ENCODE measurements at regions not wholly inside any gene's neighbourhood (a gene's known extent, or its start where the extent isn't known, plus 50 kb on each side); places are given as distances from the start of the nearest gene placed in this dataset.

DNA sequence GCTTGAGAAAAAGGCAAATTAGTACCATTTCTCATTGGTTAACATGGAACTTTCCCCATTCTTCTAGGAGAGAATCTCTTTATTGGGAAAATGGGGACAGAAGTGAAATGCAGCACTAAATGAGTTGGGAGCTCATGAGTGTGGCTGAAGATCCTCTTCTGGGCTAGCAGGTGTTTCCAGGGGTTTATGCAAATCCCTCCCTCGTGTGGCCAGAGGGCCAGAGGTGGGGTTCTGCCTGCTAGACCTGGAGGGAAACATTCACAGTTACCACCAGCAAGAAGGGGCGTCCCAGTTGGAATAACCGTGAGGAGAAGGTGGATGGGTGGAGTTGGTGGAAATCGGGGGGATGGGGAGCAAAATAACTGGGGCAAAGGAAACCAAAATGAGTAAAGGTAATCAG lies 235.9 kb downstream of the KLF6 start:
- Histone ChIP-seq H3K4me1 (ENCODE audit: control insufficient read depth, low read depth, low read length) (no peaks in the 10 kb centered on the region), H3K27me3 (ENCODE audit: control insufficient read depth, insufficient read depth, low read length) (no peaks in the 10 kb centered on the region), H3K27ac (ENCODE audit: low read length) (no peak overlapping the region), H3K4me3 (ENCODE audit: low read length) (no peak overlapping the region), H3K9ac (ENCODE audit: low read length) (no peak overlapping the region), H3K36me3 (ENCODE audit: control insufficient read depth, low read depth, low read length) (no peaks in the 10 kb centered on the region), H3K9me3 (ENCODE audit: control insufficient read depth, low read depth, low read length) (no peaks in the 10 kb centered on the region)

DNA sequence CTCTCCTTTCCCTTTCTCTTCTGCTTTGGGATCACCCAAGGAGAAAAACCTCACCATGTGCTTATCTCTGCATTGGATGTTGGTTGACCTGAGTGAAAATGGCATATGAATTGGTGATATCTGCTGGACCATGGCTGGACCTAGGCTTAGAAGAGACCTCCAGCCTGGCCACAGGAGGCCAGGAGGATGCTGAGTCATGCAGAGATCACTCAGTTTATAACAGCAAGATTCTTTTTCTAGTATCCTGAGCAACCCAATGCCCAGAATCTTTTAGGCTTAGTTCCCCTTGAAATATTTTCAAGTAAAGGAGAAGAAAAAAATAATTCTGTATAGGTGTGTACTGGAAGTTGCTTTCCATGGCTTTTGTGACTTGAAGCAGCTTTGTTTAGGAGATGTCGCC lies 236.3 kb downstream of the KLF6 start:
- Histone ChIP-seq H3K9ac (ENCODE audit: low read length) (no peak overlapping the region), H3K36me3 (ENCODE audit: control insufficient read depth, low read depth, low read length) (no peaks in the 10 kb centered on the region), H3K4me1 (ENCODE audit: control insufficient read depth, low read depth, low read length) (no peaks in the 10 kb centered on the region), H3K27ac (ENCODE audit: low read length) (no peak overlapping the region), H3K4me3 (ENCODE audit: low read length) (no peak overlapping the region), H3K9me3 (ENCODE audit: control insufficient read depth, low read depth, low read length) (no peaks in the 10 kb centered on the region), H3K27me3 (ENCODE audit: control insufficient read depth, insufficient read depth, low read length) (no peaks in the 10 kb centered on the region)

DNA sequence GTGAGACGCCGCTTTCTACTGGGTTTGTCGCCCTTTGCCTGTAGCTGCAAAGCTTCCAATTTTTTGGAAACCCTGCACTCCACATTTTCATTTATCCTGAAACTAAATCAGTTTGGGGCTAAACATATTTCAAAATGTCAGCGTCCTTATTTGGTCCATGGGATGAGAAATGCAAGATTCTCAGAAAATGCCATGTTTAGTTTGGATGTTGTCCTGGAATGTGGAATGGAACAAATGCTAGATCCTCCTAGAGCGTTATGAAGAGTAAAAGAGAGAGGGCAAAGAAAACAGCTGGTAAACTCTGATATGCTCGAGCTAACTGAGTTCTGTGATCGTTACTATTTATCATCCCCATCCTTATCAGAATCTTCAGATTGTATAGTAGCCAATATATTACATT lies 236.9 kb downstream of the KLF6 start:
- Histone ChIP-seq H3K4me1 (ENCODE audit: control insufficient read depth, low read depth, low read length) (no peaks in the 10 kb centered on the region), H3K9me3 (ENCODE audit: control insufficient read depth, low read depth, low read length) (no peaks in the 10 kb centered on the region), H3K36me3 (ENCODE audit: control insufficient read depth, low read depth, low read length) (no peaks in the 10 kb centered on the region), H3K27me3 (ENCODE audit: control insufficient read depth, insufficient read depth, low read length) (no peaks in the 10 kb centered on the region), H3K27ac (ENCODE audit: low read length) (no peak overlapping the region), H3K4me3 (ENCODE audit: low read length) (no peak overlapping the region), H3K9ac (ENCODE audit: low read length) (no peak overlapping the region)

DNA sequence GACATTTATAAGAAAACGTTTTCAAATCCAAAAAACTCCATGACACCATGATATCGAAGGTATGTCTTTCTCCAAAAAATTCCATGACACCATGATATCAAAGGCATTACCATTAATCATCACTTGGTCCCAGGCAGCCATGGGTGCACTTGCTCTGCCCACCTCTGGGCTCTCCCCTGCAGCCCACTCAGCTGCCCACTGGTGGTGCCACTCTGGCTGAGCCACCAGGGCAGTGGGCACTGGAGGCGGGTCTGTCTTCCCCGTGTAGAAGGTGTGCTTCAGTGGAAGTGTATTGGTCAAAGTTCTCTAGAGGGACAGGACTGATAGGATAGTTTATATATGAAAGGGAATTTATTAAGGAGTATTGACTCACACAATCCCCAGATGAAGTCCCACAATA lies 240.4 kb downstream of the KLF6 start:
- Histone ChIP-seq H3K9me3 (ENCODE audit: control insufficient read depth, low read depth, low read length) (no peaks in the 10 kb centered on the region), H3K36me3 (ENCODE audit: control insufficient read depth, low read depth, low read length) (no peaks in the 10 kb centered on the region), H3K27me3 (ENCODE audit: control insufficient read depth, insufficient read depth, low read length) (no peaks in the 10 kb centered on the region)

DNA sequence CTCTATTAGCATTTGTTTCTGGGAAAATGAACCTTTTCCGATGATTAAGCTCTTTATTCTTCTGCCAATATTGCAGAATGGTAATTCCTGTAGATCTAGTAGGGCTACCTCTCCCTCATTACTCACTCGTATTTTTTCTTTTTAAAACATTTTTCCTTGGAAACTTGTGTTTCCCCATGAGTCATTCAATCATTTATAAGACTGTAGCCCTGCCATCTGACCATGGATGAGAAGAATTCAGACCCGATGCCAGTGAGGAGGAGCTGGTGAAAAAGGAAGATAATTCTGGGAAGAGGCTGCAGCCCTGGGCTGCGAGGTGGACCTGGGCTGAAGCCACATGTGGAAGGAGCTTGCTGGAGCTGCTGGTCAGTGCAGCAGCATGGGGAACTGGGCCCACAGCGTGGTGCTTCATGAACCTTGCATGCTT lies 242.8 kb downstream of the KLF6 start:
- no peaks in the 10 kb centered on the region for H3K36me3 ChIP-seq (ENCODE audit: control insufficient read depth, low read depth, low read length)
- H3K27ac ChIP-seq (ENCODE audit: low read length) = no peak overlapping the region
- no peak overlapping the region for H3K9ac ChIP-seq (ENCODE audit: low read length)
- no peaks in the 10 kb centered on the region for H3K27me3 ChIP-seq (ENCODE audit: control insufficient read depth, insufficient read depth, low read length)
- no peaks in the 10 kb centered on the region for H3K9me3 ChIP-seq (ENCODE audit: control insufficient read depth, low read depth, low read length)
- no peak overlapping the region for H3K4me3 ChIP-seq (ENCODE audit: low read length)
- H3K4me1 ChIP-seq (ENCODE audit: control insufficient read depth, low read depth, low read length) = no peaks in the 10 kb centered on the region

More for the DNA sequence above, 240.4 kb downstream of the KLF6 start:
- Histone ChIP-seq H3K27ac (ENCODE audit: low read length) (no peak overlapping the region), H3K4me1 (ENCODE audit: control insufficient read depth, low read depth, low read length) (no peaks in the 10 kb centered on the region), H3K9ac (ENCODE audit: low read length) (no peak overlapping the region), H3K4me3 (ENCODE audit: low read length) (no peak overlapping the region)

DNA sequence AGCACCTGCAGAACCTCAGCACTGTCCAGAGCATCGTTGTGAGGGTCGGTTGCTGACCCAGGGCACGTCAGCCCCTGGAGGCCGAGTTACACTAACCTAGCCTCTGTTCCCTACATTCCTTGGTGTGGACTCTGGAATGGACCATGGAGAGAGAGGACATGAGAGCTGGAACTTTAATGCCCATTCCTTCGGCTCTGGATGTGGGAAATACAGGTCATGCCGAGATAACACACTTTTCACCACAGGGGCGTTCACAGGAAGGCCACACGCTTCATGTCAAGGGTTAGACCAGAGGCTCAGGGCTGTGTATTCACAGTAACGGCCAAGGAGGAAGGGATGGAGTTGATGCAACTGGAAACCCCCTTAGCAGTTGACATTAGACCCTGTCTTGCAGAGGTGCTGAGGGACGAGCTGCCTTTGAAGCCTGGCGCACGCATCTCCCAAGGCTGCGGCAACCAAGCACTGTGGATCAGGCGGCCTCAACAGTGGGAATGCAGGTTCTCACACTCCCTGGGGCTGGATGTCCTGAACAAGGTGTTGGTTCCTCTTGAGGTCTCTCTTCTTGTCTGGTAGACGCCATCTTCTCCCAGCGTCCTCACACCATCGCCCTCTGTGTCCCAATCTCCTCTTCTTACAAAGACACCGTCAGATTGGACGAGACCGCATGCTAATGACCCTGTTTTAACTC lies 245.2 kb downstream of the KLF6 start:
- Histone ChIP-seq H3K27ac (ENCODE audit: low read length) (no peak overlapping the region), H3K4me1 (ENCODE audit: control insufficient read depth, low read depth, low read length) (no peaks in the 10 kb centered on the region), H3K9me3 (ENCODE audit: control insufficient read depth, low read depth, low read length) (no peaks in the 10 kb centered on the region), H3K36me3 (ENCODE audit: control insufficient read depth, low read depth, low read length) (no peaks in the 10 kb centered on the region), H3K9ac (ENCODE audit: low read length) (no peak overlapping the region), H3K27me3 (ENCODE audit: control insufficient read depth, insufficient read depth, low read length) (no peaks in the 10 kb centered on the region), H3K4me3 (ENCODE audit: low read length) (no peak overlapping the region)

DNA sequence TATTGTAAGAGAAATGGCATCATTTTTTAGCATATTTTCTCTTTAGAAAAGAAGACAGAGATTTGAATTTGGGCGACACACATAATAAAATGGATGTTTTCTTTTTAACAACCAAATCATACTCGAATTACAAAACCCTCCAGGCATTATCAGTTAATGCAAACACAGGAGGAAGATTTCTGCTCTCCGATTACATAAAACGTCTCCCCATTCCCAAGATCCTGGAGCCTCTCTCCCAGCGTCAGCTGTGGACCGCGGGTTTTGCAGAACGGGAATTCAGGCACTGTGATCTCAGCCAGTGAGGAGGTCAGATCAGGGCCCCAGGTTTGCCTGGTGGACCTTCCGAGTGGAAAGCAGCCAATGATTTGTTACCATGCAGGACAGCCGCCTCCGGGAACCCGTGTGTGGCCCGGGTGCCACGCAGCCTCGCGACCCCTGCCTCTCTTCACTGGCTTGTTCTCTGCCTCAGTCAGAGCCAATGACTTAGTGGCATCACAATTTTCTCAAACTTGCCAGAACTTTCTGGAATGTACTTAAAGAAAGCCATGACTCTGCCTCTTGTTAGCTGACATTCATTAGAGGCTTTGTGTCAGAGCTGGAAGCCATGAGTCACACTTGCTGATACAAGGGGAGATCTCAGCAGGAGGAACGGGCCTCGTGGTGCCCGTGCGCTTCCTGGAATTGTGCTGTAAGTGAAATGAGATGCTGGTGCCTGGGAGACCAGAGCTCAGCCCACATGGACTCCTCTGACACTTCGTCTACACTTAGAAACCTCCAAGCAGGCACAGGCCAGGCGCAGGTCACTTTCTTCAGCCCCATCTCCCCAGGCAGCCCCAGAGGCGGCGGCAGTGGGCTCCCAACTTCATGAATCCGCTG lies 246.1 kb downstream of the KLF6 start:
- Histone ChIP-seq H3K27ac (ENCODE audit: low read length) (no peak overlapping the region), H3K9ac (ENCODE audit: low read length) (no peak overlapping the region), H3K9me3 (ENCODE audit: control insufficient read depth, low read depth, low read length) (no peaks in the 10 kb centered on the region), H3K4me3 (ENCODE audit: low read length) (no peak overlapping the region), H3K27me3 (ENCODE audit: control insufficient read depth, insufficient read depth, low read length) (no peaks in the 10 kb centered on the region), H3K4me1 (ENCODE audit: control insufficient read depth, low read depth, low read length) (no peaks in the 10 kb centered on the region), H3K36me3 (ENCODE audit: control insufficient read depth, low read depth, low read length) (no peaks in the 10 kb centered on the region)

DNA sequence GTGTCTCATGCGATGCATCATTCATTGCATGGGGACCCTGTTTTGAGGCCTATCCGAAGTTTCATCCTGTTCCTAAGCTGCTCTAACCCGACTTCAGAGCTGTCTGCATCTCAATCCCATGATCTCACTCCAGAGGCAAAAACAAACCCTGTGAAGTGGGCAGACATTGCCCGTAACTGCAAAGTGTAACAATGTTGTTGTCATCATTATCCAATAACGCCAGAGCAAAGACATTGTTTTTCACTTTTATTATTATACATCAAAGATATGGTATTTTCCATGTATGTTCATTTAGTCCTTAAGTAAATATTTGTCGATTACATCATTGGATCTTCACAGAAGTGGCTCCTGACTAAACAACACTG lies 246.7 kb downstream of the KLF6 start:
- Histone ChIP-seq H3K4me3 (ENCODE audit: low read length) (no peak overlapping the region), H3K27ac (ENCODE audit: low read length) (no peak overlapping the region), H3K27me3 (ENCODE audit: control insufficient read depth, insufficient read depth, low read length) (no peaks in the 10 kb centered on the region), H3K4me1 (ENCODE audit: control insufficient read depth, low read depth, low read length) (no peaks in the 10 kb centered on the region), H3K9ac (ENCODE audit: low read length) (no peak overlapping the region), H3K9me3 (ENCODE audit: control insufficient read depth, low read depth, low read length) (no peaks in the 10 kb centered on the region), H3K36me3 (ENCODE audit: control insufficient read depth, low read depth, low read length) (no peaks in the 10 kb centered on the region)

DNA sequence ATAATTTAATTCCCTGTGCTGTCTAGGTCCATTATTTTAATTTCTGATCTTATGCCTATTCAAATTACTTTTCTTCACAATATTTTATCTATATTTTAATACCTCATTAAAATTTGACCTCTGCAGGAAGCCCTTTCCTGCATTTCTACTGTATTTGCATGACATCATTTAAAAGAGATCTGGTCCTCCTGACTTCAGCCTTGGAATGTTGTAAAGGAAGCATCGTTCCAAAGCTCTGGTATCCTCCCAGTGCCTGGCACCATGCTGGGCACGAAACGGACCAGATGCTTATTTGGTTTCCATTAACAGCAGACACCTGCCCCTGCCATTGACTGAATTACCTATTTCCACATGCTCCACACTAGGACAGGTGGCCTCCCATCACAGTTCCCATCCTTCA lies 247.5 kb downstream of the KLF6 start:
- Histone ChIP-seq H3K36me3 (ENCODE audit: control insufficient read depth, low read depth, low read length) (no peaks in the 10 kb centered on the region), H3K27me3 (ENCODE audit: control insufficient read depth, insufficient read depth, low read length) (no peaks in the 10 kb centered on the region), H3K4me3 (ENCODE audit: low read length) (no peak overlapping the region), H3K9me3 (ENCODE audit: control insufficient read depth, low read depth, low read length) (no peaks in the 10 kb centered on the region), H3K27ac (ENCODE audit: low read length) (no peak overlapping the region), H3K4me1 (ENCODE audit: control insufficient read depth, low read depth, low read length) (no peaks in the 10 kb centered on the region), H3K9ac (ENCODE audit: low read length) (no peak overlapping the region)

DNA sequence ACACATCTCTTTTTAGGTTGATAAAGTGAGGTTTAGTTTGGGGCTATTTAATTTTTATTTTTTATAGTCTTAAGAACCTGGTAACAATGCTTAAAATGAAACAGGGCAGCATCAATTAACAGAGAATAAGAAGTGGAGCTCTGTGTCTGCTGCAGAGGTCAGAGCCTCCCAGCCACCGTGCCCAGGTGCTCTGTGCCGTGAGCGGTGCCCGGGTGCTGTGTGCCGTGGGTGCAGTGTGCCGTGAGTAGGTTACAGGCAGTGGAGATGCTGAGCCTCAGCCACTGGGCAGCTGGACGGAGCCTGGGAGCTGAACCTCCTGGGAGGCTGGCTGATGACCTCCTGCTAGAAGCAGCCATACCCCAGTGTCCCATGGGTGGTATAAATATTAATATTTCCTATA lies 250.0 kb downstream of the KLF6 start:
- no peaks in the 10 kb centered on the region for H3K9me3 ChIP-seq (ENCODE audit: control insufficient read depth, low read depth, low read length)

DNA sequence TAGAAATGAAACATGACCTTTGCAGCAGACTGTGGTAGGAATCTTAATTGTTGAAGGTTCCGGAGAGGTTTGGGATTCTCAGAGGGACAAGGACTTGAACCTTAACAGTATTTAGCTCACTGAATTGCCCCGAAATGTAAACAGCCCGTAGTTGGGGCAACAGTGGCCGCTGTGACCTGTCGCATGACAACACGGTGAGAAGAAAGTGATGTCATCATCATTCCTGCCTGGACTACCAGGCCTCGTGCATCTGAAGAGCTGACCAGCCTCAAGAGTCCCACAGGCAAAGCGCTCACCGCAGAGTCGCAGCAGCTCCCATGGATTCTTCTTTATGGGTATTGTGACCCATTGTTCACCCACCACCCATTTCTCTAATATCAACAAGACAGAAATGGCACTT lies 250.6 kb downstream of the KLF6 start:
- H3K9ac ChIP-seq (ENCODE audit: low read length) = no peak overlapping the region
- H3K9me3 ChIP-seq (ENCODE audit: control insufficient read depth, low read depth, low read length) = no peaks in the 10 kb centered on the region
- H3K27ac ChIP-seq (ENCODE audit: low read length) = no peak overlapping the region
- H3K4me3 ChIP-seq (ENCODE audit: low read length) = no peak overlapping the region
- no peaks in the 10 kb centered on the region for H3K4me1 ChIP-seq (ENCODE audit: control insufficient read depth, low read depth, low read length)
- H3K36me3 ChIP-seq (ENCODE audit: control insufficient read depth, low read depth, low read length) = no peaks in the 10 kb centered on the region
- no peaks in the 10 kb centered on the region for H3K27me3 ChIP-seq (ENCODE audit: control insufficient read depth, insufficient read depth, low read length)

More for the DNA sequence above, 250.0 kb downstream of the KLF6 start:
- no peaks in the 10 kb centered on the region for H3K27me3 ChIP-seq (ENCODE audit: control insufficient read depth, insufficient read depth, low read length)
- no peak overlapping the region for H3K4me3 ChIP-seq (ENCODE audit: low read length)
- H3K36me3 ChIP-seq (ENCODE audit: control insufficient read depth, low read depth, low read length) = no peaks in the 10 kb centered on the region
- no peak overlapping the region for H3K9ac ChIP-seq (ENCODE audit: low read length)
- no peaks in the 10 kb centered on the region for H3K4me1 ChIP-seq (ENCODE audit: control insufficient read depth, low read depth, low read length)
- no peak overlapping the region for H3K27ac ChIP-seq (ENCODE audit: low read length)

DNA sequence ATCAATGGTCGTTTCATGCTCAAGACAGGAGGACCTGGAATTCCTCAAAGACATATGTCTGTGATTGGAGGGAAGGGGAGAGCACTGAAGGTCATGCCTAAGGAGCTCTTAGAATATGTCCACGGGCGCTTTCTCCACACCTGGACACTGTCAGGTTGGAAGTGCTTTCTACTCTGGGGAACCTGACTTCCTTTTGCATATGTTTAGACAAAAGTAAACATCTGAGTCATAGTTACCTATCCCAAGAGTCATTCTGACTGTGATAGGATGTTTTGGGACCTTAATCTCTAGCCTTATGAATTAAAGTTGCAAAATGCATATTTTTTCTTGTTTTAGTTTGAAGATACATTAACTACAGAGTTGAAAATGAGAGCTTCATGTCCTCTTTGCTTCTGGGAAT lies 251.7 kb downstream of the KLF6 start:
- Histone ChIP-seq H3K27me3 (ENCODE audit: control insufficient read depth, insufficient read depth, low read length) (no peaks in the 10 kb centered on the region), H3K4me3 (ENCODE audit: low read length) (no peak overlapping the region), H3K27ac (ENCODE audit: low read length) (no peak overlapping the region), H3K9ac (ENCODE audit: low read length) (no peak overlapping the region), H3K9me3 (ENCODE audit: control insufficient read depth, low read depth, low read length) (no peaks in the 10 kb centered on the region), H3K36me3 (ENCODE audit: control insufficient read depth, low read depth, low read length) (no peaks in the 10 kb centered on the region), H3K4me1 (ENCODE audit: control insufficient read depth, low read depth, low read length) (no peaks in the 10 kb centered on the region)
